GM19023 (cell line): ENCODE measurements at regions not wholly inside any gene's neighbourhood (a gene's known extent, or its start where the extent isn't known, plus 50 kb on each side); places are given as distances from the start of the nearest gene placed in this dataset.

Experiments
- ATAC-seq: cut with Tn5 transposase; IDR thresholded peaks from one replicate; pipeline ENCODE4 v1.9.1; 2021; ENCODE audit warnings: mild to moderate bottlenecking, moderate library complexity; ENCODE audit not compliant: unreplicated experiment

GRCh38 chr3:111244760-111245159 lies 173.1 kb downstream of the NECTIN3 start:
- no peak for ATAC-seq

DNA sequence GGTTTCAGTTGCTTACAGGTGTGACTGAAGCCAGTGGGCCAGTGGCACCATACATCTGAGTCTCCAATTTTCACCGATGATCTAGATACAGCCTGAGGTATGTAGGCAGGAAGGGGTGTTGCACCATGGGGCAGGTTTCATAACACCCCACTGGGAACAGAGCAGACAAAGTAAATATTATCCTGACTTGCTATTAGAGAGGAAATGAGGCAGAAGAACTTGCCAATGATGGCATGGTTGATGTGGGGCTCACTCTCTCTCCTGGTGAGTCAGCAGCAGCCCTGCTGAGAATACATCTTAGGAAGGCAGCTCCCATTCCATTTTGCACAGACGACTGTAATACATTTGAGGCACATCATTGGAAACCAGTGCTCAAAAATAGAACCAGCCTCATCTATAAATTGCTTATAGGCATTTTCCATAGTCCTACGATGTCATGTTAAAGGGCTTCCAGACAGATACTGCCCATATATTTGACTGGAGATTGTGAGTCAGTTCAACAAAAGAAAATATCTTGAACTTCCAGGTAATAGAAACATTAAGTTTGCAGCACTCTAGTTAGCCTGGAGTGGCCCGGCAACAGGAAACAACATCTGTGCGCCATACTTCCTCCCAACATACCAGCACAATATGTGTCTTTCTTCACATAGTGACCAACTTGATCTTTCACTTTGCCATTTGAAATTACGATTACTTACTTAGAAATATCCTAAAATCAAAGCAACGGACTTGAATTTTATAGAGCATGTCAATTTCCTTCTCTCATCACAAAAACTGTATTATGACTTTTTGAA lies 175.5 kb downstream of the NECTIN3 start:
- ATAC-seq, result no peak

GRCh38 chr3:111248406-111248805 lies 176.8 kb downstream of the NECTIN3 start:
- no peak for ATAC-seq

DNA sequence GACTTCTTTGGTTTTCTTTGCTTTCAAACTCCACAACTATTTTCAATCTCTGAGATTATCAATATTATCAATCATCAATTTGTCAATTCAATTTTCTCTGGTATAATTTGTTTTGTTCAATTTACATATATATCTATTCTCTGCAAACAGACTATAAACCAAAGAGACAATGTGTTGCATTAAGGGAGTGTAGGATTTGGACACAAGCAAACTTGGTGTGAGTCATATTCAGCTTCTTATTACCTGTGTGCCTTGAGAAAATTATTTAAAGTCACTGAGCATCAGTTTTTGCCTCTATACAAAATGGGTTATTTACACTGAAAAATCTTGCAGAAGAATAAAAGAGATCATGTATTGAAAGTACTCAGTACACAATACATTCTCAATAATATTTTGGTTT lies 177.8 kb downstream of the NECTIN3 start:
- ATAC-seq, result no peak

GRCh38 chr3:111252779-111253178 lies 181.2 kb downstream of the NECTIN3 start:
- ATAC-seq, result peak; percentile 58

GRCh38 chr3:111253733-111254132 lies 182.1 kb downstream of the NECTIN3 start:
- ATAC-seq, result no peak

DNA sequence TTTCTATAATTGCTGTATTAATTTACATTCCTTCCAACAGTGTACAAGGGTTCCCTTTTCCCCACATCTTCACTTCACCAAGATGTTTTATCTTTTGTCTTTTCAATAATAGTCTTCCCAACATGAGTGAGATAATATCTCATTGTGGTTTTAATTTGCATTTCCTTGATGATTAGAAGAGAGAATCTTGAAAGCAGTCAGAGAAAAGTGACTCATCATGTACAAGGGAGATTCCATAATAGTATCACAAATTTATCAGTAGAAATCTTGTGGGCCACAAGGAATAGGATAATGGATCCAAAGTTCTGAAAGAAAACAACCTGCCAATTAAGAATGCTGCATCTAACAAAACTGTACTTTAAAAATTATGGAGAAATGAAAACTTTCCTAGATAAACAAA lies 189.3 kb downstream of the NECTIN3 start:
- no peak for ATAC-seq

DNA sequence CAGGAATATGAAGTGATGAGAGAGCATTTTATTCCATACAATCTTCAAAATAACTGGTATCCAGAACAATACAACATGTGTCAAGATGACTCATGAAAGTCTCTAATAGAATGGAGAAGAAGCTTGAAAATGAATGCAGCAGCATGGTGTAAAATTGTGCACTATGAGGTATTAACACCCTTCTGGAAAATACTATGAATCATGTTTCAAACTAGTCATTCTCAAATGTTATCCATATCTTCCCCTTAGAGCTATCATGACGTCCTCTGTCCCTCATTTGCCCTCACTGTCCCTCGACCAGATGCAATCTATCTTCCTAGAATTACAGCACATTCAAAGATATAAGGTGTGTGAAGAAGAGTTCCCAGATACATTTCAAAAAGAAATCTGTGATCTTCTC lies 198.2 kb downstream of the NECTIN3 start:
- no peak for ATAC-seq

DNA sequence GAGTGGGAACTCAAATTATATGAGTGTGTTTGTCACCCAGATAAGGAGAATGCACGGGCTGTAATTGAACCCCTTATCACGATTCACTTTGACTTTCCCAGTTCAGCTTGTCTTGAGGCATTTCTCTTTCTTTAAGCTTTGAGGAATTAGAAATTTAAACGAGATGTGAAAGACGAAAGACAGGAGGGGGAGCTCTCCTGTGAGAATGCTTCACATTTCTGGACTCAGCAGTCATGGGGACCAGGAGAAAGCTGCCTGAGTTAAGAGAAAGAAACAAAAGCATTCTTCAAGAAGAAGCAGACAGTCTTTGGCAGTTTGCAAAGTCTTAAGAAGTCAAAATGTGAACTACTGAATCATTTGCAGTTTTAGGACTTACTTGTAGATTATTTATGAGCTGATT lies 205.6 kb downstream of the NECTIN3 start:
- ATAC-seq, result no peak

DNA sequence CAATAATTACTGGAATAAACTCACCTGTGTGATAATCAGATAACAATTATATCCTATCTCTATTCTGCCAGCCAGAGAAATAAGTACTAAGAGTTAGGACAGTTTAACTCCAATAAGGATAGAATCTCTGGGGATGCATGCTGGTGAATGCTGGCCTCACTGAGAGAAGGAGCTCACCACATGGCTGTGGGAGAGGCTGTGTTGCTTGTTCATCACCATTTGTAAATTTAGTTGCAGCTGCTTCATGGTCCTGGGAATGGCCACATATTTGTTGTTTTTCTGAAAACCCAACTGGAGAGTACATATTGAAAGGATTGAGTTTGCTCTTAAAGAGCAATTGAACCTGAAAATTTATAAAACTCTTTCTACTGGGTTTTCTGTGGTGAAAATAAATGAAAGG lies 207.3 kb downstream of the NECTIN3 start:
- ATAC-seq, result no peak

DNA sequence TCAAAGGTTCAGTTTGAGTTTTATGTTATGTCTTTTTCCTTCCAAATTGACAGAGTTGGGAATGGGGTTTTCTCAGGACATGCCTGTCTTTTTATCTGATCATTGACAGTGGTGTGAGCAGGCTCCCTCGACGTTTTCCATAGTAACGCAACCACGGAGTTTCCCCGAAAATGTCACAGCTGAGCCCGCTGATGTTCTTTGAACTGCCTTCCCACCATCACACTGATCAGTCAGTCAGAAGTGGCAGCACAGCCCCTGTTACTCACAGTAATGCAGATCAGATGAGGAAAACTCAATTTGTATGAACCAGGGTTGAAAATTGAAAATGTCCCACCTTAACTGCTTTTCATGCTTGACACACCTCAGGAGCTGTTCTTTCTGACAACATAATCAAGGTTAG lies 210.4 kb downstream of the NECTIN3 start:
- no peak for ATAC-seq

DNA sequence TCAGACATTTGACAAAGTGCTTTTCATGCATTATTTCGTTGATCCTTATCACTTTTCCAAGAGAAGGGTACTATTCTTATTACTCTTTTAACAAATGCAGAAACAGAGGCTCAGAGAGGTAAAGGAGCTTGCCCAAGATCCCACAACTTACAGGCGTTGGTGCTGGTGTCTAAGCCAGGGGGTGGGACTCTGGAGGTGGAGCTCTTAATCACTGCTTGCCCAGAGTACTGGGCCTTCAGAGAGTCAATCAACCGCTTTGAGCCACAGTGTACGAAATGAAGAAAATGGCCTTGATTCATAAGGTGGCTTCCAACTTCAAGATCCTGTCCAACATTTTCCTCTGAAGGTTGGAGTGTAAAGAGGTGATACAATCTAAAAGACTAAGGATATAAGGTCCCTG lies 211.5 kb downstream of the NECTIN3 start:
- ATAC-seq, result no peak

- ATAC-seq, result no peak
These were observed 213.0 kb downstream of the NECTIN3 start for GRCh38 chr3:111284503-111285183.

GRCh38 chr3:111285184-111285538 lies 213.5 kb downstream of the NECTIN3 start:
- no peak for ATAC-seq

DNA sequence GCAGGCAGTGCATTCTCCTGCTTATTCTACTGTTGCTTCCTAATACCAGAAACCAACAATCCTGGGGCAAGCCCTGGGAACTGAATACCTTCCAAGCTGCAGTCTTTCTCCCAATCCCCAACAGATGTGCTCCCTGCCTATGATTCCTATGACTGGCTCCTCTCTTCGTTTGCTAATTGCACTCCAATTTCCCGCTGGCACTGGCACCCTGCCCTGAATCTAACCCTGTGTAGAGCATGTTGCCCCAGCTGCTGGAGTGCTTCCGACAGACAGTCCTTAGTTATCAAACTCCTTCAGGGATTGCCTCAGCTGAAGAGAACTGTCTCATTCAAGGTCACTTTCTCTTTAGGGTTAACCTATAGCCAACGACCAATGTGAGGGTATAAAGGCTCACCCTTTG lies 214.1 kb downstream of the NECTIN3 start:
- ATAC-seq, result no peak

GRCh38 chr3:111286746-111287145 lies 215.1 kb downstream of the NECTIN3 start:
- ATAC-seq, result no peak

DNA sequence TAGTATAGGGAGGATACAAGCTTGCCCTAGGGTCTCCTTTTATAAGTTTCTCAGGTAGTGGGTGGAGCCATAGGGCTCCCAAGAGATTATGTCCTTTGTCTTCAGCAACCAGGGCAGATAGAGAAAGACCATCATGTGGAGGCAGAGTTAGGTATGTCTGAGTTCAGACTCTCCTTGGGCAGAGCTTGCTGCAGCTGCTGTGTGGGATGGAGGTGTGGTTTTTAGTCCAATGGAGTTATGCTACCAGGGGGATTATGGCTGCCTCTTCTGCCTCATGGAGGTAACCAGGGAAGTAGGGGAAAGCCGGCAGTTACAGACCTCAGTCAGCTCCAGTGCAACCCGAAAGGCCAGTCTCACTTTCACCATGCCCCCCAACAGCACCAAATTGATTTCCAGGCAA lies 220.5 kb downstream of the NECTIN3 start:
- ATAC-seq, result no peak

GRCh38 chr3:111299192-111299615 lies 227.6 kb downstream of the NECTIN3 start:
- no peak for ATAC-seq

DNA sequence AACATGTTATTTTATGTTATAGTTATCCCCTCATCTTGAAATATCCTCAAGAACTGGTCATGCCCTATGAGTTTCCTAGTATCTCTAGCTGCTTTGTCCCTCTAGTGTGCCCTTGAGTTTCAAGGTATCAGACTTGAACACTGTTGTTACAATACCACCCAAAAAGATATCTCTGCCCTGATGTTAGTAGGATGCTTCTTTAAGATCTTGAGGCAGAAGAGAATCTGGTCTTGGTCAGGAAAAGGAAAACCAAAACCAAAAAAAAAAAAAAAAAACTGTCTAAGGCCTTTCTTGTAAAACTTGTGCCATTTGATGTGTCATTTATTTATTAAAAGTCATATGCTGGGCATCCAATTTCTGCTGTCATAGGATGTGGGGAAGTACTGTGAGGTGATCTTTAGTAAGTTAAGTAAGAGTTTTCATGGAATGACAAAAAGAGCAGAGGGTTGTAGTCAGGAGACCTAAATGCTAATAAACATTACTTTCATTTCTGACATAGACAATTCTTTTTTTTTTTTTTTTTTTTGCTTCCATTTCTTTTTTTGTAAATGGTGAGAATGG lies 229.7 kb downstream of the NECTIN3 start:
- ATAC-seq, result no peak

GRCh38 chr3:111302063-111302462 lies 230.4 kb downstream of the NECTIN3 start:
- no peak for ATAC-seq

- ATAC-seq, result no peak
These were observed 232.1 kb downstream of the NECTIN3 start for GRCh38 chr3:111303760-111304159.

- no peak for ATAC-seq
These were observed 234.3 kb upstream of the CD96 start for GRCh38 chr3:111307676-111308075.
